HG02885 (cell line): ENCODE measurements at regions not wholly inside any gene's neighbourhood (a gene's known extent, or its start where the extent isn't known, plus 50 kb on each side); places are given as distances from the start of the nearest gene placed in this dataset.

Experiments
- ATAC-seq: cut with Tn5 transposase; IDR thresholded peaks from one replicate; pipeline ENCODE4 v1.9.1; 2021; ENCODE audit warnings: mild to moderate bottlenecking; ENCODE audit not compliant: unreplicated experiment, poor library complexity

GRCh38 chr5:163995206-163995605, 489.8 kb downstream of the MAT2B start:
- ATAC-seq = no peak

GRCh38 chr5:163997965-163998364, 492.5 kb downstream of the MAT2B start:
- ATAC-seq = no peak

- no peak for ATAC-seq
Measured at GRCh38 chr5:164000241-164000640, 494.8 kb downstream of the MAT2B start.

GRCh38 chr5:164000819-164001218, 495.4 kb downstream of the MAT2B start:
- no peak for ATAC-seq

GRCh38 chr5:164002214-164002613, 496.8 kb downstream of the MAT2B start:
- ATAC-seq = no peak

- peak; percentile 51 for ATAC-seq
Measured at GRCh38 chr5:164002628-164003027, 497.2 kb downstream of the MAT2B start.

- no peak for ATAC-seq
Measured at GRCh38 chr5:164005071-164005470, 499.7 kb downstream of the MAT2B start.

- no peak for ATAC-seq
Measured at GRCh38 chr5:164007064-164007463, 501.6 kb downstream of the MAT2B start.

GRCh38 chr5:164009621-164010020, 504.2 kb downstream of the MAT2B start:
- no peak for ATAC-seq

GRCh38 chr5:164010900-164011299, 505.5 kb downstream of the MAT2B start:
- no peak for ATAC-seq

- no peak for ATAC-seq
Measured at GRCh38 chr5:164012371-164012770, 507.0 kb downstream of the MAT2B start.

- ATAC-seq = peak; percentile 94
Measured at GRCh38 chr5:164013077-164013670, 507.8 kb downstream of the MAT2B start.

GRCh38 chr5:164020116-164020515, 514.7 kb downstream of the MAT2B start:
- no peak for ATAC-seq

GRCh38 chr5:164027738-164028137, 522.3 kb downstream of the MAT2B start:
- no peak for ATAC-seq

- no peak for ATAC-seq
Measured at GRCh38 chr5:164038128-164038783, 532.8 kb downstream of the MAT2B start.

GRCh38 chr5:164041105-164041504, 535.7 kb downstream of the MAT2B start:
- no peak for ATAC-seq

GRCh38 chr5:164048359-164048926, 543.0 kb downstream of the MAT2B start:
- no peak for ATAC-seq

- ATAC-seq = no peak
Measured at GRCh38 chr5:164051745-164052144, 546.3 kb downstream of the MAT2B start.

GRCh38 chr5:164052536-164053093, 547.2 kb downstream of the MAT2B start:
- ATAC-seq = no peak

GRCh38 chr5:164053123-164053522, 547.7 kb downstream of the MAT2B start:
- ATAC-seq = no peak

- ATAC-seq = no peak
Measured at GRCh38 chr5:164054461-164054860, 549.0 kb downstream of the MAT2B start.

- ATAC-seq = no peak
Measured at GRCh38 chr5:164057121-164057520, 551.7 kb downstream of the MAT2B start.
